HFFc6 (cell line): ENCODE measurements at regions not wholly inside any gene's neighbourhood (a gene's known extent, or its start where the extent isn't known, plus 50 kb on each side); places are given as distances from the start of the nearest gene placed in this dataset.

Experiments
- DNase-seq: peaks from one replicate; pipeline ENCODE4 v3.0.0-alpha.2; 2018
- H3K27ac Mint-ChIP-seq: 2 replicates; pipeline ENCODE4 v1.8.0; 2020; ENCODE audit warnings: mild to moderate bottlenecking, mixed read lengths
- H3K27me3 Mint-ChIP-seq: 2 replicates; pipeline ENCODE4 v1.8.0; 2021; ENCODE audit warnings: mild to moderate bottlenecking, moderate library complexity, mixed read lengths; ENCODE audit not compliant: insufficient read depth
- H3K36me3 Mint-ChIP-seq: 2 replicates; pipeline ENCODE4 v1.8.0; 2021; ENCODE audit warnings: low read depth, mixed read lengths
- H3K4me1 Mint-ChIP-seq: 2 replicates; pipeline ENCODE4 v1.8.0; 2020; ENCODE audit warnings: low read depth, mixed read lengths
- H3K4me3 Mint-ChIP-seq: 2 replicates; pipeline ENCODE4 v1.8.0; 2020; ENCODE audit warnings: mild to moderate bottlenecking, moderate library complexity, mixed read lengths
- H3K9me3 Mint-ChIP-seq: 2 replicates; pipeline ENCODE4 v1.8.0; 2020; ENCODE audit warnings: mild to moderate bottlenecking, mixed read lengths
- CTCF ChIP-seq: fragments of 200-600 bp; sonication (generic); IDR thresholded peaks from 2 replicates; pipeline ENCODE4 v1.5.0; 2021; ENCODE audit warnings: antibody characterized with exemption, mild to moderate bottlenecking

DNA sequence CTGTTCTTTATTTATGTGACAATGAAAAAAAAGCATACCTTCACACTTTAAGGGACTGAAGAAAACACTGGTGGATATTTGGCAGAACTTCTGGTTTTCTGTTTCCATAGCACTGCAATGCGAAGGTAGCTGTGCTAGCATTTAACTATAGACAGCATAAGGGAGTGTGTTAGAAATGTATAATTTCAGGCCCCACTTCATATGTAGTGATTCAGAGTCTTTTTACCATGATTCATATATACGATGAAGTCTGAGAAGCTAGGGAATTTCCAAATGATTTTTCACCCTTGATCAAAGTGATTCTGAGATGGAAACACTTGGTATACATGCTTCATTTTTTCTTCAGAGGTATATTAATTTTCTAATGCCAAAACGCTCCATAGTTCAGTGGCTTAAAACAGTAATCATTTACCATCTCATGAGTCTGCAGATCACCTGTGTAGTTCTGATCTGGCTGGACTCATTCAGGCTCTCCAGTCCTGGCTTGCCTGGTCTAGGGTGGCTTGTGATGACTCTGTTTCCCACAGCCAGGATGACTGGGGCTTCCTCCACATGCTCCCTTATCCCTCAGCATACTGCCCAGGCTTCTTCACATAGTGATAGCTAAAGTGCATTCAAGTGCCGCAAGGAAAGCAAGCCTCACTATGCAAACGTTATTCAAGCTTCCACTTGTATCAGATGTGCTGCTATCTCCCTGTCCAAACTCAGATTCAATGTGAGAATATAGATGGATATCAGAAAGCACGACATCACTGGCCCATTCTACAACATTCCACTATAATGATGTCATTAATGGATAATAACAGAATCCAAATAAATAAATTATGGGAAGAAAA lies 790.1 kb downstream of the TECRL start:
- TF ChIP-seq CTCF, result no peak
- Mint-ChIP-seq H3K27ac (no peak overlapping the region), H3K4me3 (no peak overlapping the region), H3K9me3 (peaks cover 29% of the 10 kb centered on the region), H3K36me3 (no peaks in the 10 kb centered on the region), H3K27me3 (no peaks in the 10 kb centered on the region; the same call in 1 of the 2 replicates), H3K4me1 (no peaks in the 10 kb centered on the region)
- DNase-seq, result no peak

- no peaks in the 10 kb centered on the region for H3K27me3 Mint-ChIP-seq
- no peak for TF ChIP-seq CTCF
- DNase-seq, result no peak
- H3K4me1 Mint-ChIP-seq, result no peaks in the 10 kb centered on the region
- no peak overlapping the region for H3K27ac Mint-ChIP-seq
- no peak overlapping the region for H3K4me3 Mint-ChIP-seq
- H3K9me3 Mint-ChIP-seq, result peaks cover 16% of the 10 kb centered on the region
- no peaks in the 10 kb centered on the region; the same call in 1 of the 2 replicates for H3K36me3 Mint-ChIP-seq
These were observed 801.9 kb downstream of the TECRL start for GRCh38 chr4:63607169-63607872.

GRCh38 chr4:63589796-63590195 lies 819.5 kb downstream of the TECRL start:
- Mint-ChIP-seq H3K27ac (no peak overlapping the region), H3K9me3 (peaks cover 27% of the 10 kb centered on the region), H3K36me3 (no peaks in the 10 kb centered on the region), H3K4me3 (no peak overlapping the region), H3K27me3 (no peaks in the 10 kb centered on the region), H3K4me1 (no peaks in the 10 kb centered on the region)
- DNase-seq, result no peak
- TF ChIP-seq CTCF, result no peak

GRCh38 chr4:63583561-63583960 lies 825.7 kb downstream of the TECRL start:
- H3K4me3 Mint-ChIP-seq, result no peak overlapping the region
- no peak for DNase-seq
- no peaks in the 10 kb centered on the region for H3K27me3 Mint-ChIP-seq
- no peaks in the 10 kb centered on the region for H3K36me3 Mint-ChIP-seq
- TF ChIP-seq CTCF, result no peak
- no peaks in the 10 kb centered on the region for H3K4me1 Mint-ChIP-seq
- peaks cover 22% of the 10 kb centered on the region for H3K9me3 Mint-ChIP-seq
- no peak overlapping the region for H3K27ac Mint-ChIP-seq

- Mint-ChIP-seq H3K4me1 (no peaks in the 10 kb centered on the region), H3K27me3 (no peaks in the 10 kb centered on the region), H3K27ac (no peak overlapping the region), H3K9me3 (peaks cover 27% of the 10 kb centered on the region), H3K36me3 (no peaks in the 10 kb centered on the region), H3K4me3 (no peak overlapping the region)
- no peak for TF ChIP-seq CTCF
- no peak for DNase-seq
These were observed 826.2 kb downstream of the TECRL start for GRCh38 chr4:63583007-63583406.
